D721Med (cell line): ENCODE measurements at regions not wholly inside any gene's neighbourhood (a gene's known extent, or its start where the extent isn't known, plus 50 kb on each side); places are given as distances from the start of the nearest gene placed in this dataset.
"Not testable (repeated sequence)": the region's sequence is repeated elsewhere in the genome, so short reads cannot be mapped to it uniquely, and the experiment has no call there.

Experiments used
- DNase-seq: peaks from one replicate; pipeline ENCODE4 v3.0.0; 2011; ENCODE audit warnings: low spot score; ENCODE audit not compliant: insufficient read length
- FAIRE-seq: peaks from 2 replicates; lab custom pipeline; 2011; peaks lifted over from hg19 to GRCh38; lab: Jason Lieb, UNC
- TF ChIP-seq, protein P1 (sequence below): IDR thresholded peaks from 2 replicates; pipeline ENCODE4 v1.5.1; 2012; ENCODE audit warnings: mild to moderate bottlenecking, control low read depth; ENCODE audit not compliant: insufficient read depth; ENCODE audit errors: missing control alignments

DNA sequence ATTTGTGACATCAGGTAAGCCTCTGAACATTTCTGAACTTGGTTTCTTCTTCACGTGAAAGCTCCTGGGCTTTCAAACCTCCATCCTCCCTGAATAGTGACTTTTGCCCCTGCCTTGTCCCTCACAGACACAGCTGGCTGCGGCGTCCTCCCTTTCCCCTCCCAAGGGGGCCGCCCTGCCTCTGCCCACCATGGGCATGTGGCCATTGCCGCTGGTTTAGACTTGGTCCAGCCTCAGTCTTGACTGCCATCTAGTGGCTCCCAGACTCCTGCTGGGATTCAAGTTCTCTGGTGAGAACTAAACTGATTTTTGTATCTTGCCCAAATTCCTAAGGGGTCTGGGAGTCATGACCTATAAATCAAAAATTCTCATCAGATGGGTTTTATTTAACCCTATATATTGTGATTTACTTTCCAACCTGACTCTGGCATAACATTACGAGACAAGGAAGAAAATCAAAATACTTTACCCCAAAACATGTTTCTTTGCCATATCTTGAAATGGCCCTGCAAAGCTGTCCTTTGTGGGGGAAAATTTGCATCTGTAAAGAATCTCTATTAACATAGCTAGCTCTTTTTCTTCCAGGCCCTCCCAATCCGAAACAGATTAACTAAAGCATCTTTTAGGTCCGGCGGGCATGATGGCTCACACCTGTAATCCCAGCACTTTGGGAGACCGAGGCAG is 73.9 kb upstream of the SEC14L1 start:
- FAIRE-seq = not testable (repeated sequence)

DNA sequence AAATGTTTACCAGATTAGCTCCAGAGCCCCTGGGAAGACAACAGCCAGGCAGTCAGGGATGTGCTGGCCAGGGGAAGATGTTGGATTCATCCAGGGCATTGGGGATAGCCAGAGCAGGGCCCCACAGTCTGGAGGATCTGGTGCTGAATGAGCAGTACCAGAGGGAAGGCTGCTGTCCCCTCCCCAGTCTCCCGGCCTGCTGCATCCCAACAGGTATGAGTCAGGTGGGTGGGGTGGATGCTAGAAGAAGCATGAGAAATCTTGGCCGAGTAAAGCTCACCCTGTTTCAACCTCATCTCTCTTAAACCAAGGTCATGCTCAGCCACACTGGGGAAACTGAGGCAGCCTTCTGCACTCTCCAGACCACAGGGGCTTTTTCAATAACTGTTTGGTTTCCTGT is 71.9 kb upstream of the SEC14L1 start:
- no peak for FAIRE-seq
- TF ChIP-seq, protein P1, sequence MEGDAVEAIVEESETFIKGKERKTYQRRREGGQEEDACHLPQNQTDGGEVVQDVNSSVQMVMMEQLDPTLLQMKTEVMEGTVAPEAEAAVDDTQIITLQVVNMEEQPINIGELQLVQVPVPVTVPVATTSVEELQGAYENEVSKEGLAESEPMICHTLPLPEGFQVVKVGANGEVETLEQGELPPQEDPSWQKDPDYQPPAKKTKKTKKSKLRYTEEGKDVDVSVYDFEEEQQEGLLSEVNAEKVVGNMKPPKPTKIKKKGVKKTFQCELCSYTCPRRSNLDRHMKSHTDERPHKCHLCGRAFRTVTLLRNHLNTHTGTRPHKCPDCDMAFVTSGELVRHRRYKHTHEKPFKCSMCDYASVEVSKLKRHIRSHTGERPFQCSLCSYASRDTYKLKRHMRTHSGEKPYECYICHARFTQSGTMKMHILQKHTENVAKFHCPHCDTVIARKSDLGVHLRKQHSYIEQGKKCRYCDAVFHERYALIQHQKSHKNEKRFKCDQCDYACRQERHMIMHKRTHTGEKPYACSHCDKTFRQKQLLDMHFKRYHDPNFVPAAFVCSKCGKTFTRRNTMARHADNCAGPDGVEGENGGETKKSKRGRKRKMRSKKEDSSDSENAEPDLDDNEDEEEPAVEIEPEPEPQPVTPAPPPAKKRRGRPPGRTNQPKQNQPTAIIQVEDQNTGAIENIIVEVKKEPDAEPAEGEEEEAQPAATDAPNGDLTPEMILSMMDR = no peak
- no peak for DNase-seq

More for the DNA sequence above, 73.9 kb upstream of the SEC14L1 start:
- DNase-seq = peak; percentile 85
- TF ChIP-seq, protein P1 = peak; percentile 98

- TF ChIP-seq, protein P1 = no peak
- FAIRE-seq (no peak), DNase-seq (no peak)
Measured at GRCh38 chr17:77070888-77071279, 69.9 kb upstream of the SEC14L1 start.

DNA sequence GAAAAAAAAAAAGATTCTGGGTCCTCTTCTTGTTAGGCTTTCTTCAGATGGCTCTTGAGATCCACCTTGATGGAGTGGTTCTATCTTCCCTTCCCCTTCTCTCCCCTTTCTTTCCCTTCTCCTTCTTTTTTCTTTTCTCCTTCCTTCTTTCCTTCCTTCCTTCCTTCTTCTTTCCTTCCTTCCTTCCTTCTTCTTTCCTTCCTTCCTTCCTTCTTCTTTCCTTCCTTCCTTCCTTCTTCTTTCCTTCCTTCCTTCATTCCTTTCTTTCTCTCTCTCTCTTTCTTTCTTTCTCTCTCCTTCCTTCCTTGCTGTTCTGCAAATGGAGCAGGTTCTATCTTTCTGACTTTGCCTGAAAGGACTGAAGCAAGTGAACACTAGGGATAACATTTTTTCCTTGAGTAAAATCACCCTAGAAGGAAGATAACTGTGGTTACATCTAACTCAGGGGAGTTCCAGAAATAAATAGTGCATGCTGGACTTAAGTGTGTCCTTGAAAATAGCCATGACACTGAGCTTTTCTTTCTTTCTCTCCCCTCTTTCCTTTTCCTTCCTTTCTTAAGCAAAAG is 68.8 kb upstream of the SEC14L1 start:
- TF ChIP-seq, protein P1 = no peak
- DNase-seq (no peak), FAIRE-seq (no peak)

- TF ChIP-seq, protein P1 = no peak
- DNase-seq (no peak), FAIRE-seq (no peak)
Measured at GRCh38 chr17:77072670-77073069, 68.1 kb upstream of the SEC14L1 start.

- FAIRE-seq (no peak), DNase-seq (no peak)
- TF ChIP-seq, protein P1 = no peak
Measured at GRCh38 chr17:77074681-77075080, 66.1 kb upstream of the SEC14L1 start.
